ENCODE measurements at regions not wholly inside any gene's neighbourhood (a gene's known extent, or its start where the extent isn't known, plus 50 kb on each side); places are given as distances from the start of the nearest gene placed in this dataset.

DNA sequence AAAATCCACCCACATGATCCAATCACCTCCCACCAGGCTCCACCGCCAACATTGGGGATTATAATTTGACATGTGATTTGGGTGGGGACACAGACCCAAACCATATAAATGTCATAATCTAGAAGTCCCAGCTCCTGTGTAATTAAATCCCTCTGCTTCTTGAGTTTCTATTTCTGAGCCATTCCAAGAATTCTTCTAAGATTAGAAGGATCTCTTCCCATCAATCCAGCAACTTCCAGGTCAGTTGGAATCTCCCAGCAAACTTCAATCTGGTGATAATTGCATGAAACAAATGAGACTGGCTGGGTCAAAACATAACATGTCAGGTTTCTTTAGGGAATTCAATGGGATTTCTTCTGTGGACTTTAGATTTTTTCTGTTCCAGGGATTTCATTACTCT lies 127.8 kb upstream of the CDH5 start:
- ATAC-seq (replicated peaks) (no peak), DNase-seq (no peak)
- H3K27ac Mint-ChIP-seq = no peak overlapping the region
- H3K9me3 Mint-ChIP-seq = peaks cover 0 to 3% of the 10 kb centered on the region in 2 donors
- H3K4me3 Mint-ChIP-seq = no peak overlapping the region
- peaks cover 36 to 61% of the 10 kb centered on the region in 2 donors for H3K27me3 Mint-ChIP-seq
- peaks cover 3% of the 10 kb centered on the region for H3K36me3 Mint-ChIP-seq (ENCODE audit: insufficient read depth)
- H3K4me1 Mint-ChIP-seq (ENCODE audit: low read depth in 2 of 2) = no peaks in the 10 kb centered on the region

DNA sequence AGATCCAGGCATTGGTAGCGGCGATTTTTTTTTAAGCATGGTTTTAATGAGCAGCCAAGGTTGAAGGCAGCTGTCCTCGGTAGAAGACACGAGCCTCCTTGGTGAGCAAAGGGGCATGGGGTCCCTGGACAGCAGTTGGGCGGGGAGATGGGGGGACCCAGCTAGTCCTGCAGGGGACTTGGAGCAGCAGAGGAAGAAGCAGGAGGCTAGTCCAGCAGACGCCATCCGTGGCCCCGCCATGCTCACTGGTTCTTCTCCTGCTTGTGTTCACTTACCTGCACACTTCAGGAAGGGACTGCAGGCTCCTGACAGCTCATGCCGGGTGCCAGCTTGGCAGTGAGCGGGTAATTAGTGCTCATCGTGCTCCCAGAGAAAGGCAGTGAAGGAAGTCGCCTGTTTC lies 130.2 kb upstream of the CDH5 start:
- peaks cover 3% of the 10 kb centered on the region for H3K36me3 Mint-ChIP-seq (ENCODE audit: insufficient read depth)
- no peak overlapping the region for H3K27ac Mint-ChIP-seq
- DNase-seq = no peak
- H3K4me1 Mint-ChIP-seq (ENCODE audit: low read depth in 2 of 2) = no peaks in the 10 kb centered on the region
- H3K9me3 Mint-ChIP-seq = peaks cover 0 to 3% of the 10 kb centered on the region in 2 donors
- ATAC-seq (replicated peaks) = no peak
- no peak overlapping the region for H3K4me3 Mint-ChIP-seq
- peaks cover 32 to 63% of the 10 kb centered on the region in 2 donors for H3K27me3 Mint-ChIP-seq

DNA sequence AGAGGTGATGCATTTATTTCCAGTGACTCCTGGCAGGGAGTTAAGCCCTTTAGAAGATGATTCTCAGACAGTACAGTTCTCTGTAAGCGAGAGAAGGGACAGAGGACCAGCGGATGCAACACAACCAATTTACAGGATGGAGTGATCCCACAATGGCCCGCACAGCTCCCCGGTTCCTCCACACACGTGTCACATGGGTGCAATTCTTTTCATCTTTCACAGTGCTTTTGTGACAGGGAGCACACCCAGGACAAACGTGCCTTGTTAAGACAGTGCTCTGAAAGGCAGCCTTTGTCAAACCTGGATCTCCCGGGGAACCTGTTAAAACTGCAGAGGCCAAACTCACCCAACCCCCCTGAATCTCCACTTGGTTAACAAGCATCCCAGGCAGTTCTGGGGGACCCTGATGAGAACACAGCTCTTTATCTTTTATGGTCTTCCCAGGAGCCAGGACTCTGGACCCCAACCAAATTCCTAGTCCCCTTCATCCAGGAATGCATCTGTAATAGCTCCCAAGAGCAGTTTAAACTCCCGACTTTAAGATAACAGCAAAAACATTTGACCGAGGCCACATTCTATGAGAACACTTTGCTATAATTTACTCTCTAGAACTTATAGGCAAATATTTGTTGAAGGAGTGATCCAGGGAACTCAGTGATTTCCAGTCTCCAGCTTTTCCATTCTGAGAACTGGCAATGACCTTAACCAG lies 134.9 kb upstream of the CDH5 start:
- no peaks in the 10 kb centered on the region for H3K9me3 Mint-ChIP-seq
- no peak overlapping the region for H3K27ac Mint-ChIP-seq
- peaks cover 9 to 67% of the 10 kb centered on the region in 2 donors for H3K27me3 Mint-ChIP-seq
- DNase-seq (no peak), ATAC-seq (replicated peaks) (no peak)
- H3K36me3 Mint-ChIP-seq (ENCODE audit: insufficient read depth) = no peaks in the 10 kb centered on the region
- no peak overlapping the region for H3K4me3 Mint-ChIP-seq
- peaks cover 0 to 1% of the 10 kb centered on the region in 2 donors for H3K4me1 Mint-ChIP-seq (ENCODE audit: low read depth in 2 of 2)

DNA sequence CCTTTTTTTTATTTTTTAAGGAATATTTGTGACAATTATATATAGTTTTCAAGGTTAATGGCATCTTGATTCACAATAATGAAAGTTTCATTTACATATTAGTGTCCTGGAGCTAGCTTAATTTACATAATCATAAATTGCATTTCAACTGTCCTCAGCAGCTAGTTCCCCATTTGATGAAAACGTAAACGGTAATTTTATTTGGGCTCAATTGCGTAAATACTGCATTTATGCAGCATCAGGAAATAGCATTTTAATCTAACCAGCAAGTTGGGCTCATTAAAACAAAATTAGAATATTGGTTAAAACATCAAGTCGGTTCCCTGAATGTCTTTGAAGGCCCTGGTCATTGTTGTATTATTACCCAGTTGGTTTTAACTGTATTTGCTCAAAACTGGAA lies 136.8 kb upstream of the CDH5 start:
- peaks cover 22 to 76% of the 10 kb centered on the region in 2 donors for H3K27me3 Mint-ChIP-seq
- H3K9me3 Mint-ChIP-seq = no peaks in the 10 kb centered on the region

DNA sequence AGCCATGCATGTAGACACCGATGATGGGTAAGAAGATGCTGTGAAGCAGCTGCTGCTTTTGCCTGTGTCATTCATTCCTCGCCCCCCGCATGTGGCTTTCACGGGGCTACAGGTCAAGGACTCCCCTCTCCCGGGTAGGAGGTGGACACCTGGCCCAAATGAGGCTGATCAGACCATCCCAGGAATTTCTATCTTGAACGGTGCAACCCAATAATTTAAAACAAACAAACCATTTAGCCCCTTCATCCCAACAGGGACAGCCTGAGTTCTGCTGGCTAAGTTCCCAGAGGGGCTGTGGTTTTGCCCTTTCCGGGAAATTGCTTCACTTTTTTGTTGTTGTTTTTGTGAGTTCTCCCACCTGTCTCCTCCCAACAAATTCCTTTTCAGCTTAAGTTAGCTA lies 137.7 kb upstream of the CDH5 start:
- ATAC-seq (replicated peaks) (no peak), DNase-seq (no peak)
- no peaks in the 10 kb centered on the region for H3K36me3 Mint-ChIP-seq (ENCODE audit: insufficient read depth)
- peaks cover 22 to 84% of the 10 kb centered on the region in 2 donors for H3K27me3 Mint-ChIP-seq
- H3K4me1 Mint-ChIP-seq (ENCODE audit: low read depth in 2 of 2) = peaks cover 0 to 1% of the 10 kb centered on the region in 2 donors
- no peak overlapping the region for H3K4me3 Mint-ChIP-seq
- H3K27ac Mint-ChIP-seq = no peak overlapping the region
- no peaks in the 10 kb centered on the region for H3K9me3 Mint-ChIP-seq

More for the DNA sequence above, 136.8 kb upstream of the CDH5 start:
- Mint-ChIP-seq H3K27ac (no peak overlapping the region), H3K36me3 (ENCODE audit: insufficient read depth) (no peaks in the 10 kb centered on the region), H3K4me3 (no peak overlapping the region), H3K4me1 (ENCODE audit: low read depth in 2 of 2) (peaks cover 0 to 1% of the 10 kb centered on the region in 2 donors)
- DNase-seq = no peak
- no peak for ATAC-seq (replicated peaks)

DNA sequence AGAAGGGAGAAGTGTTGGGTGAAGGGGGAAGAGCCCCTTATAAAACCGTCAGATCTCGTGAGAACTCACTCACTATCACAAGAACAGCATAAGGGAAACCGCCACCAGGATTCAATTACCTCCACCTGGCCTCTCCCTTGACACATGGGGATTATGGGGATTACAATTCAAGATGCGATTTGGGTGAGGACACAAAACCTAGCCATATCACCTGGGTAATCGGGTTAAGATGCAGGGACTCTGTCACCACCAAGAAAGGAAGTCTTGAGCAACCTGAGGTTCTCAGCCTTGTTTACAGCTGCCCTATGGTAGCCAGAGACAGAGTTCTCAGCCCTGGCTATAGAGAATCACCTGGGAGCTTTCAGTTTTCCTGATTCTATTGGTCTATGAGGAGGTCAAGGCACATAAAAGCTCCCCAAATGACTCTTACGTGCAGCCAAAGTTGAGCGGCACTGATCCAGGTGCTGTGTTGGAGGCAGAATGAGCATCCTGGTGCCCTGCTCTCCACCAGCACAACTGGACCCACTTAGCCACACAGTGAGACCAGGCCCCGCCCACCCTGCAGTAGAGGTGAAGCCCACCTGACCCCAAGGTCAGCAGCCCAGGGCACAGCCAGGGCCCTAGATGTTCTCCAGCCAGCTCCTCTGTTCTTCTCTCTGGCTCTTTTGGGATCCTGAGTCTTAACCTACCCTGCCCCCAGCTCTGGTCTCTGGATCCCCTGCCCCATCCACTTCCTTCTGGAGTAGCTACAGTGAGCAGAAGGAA lies 138.5 kb upstream of the CDH5 start:
- Mint-ChIP-seq H3K9me3 (no peaks in the 10 kb centered on the region), H3K27ac (no peak overlapping the region), H3K4me1 (ENCODE audit: low read depth in 2 of 2) (peaks cover 0 to 1% of the 10 kb centered on the region in 2 donors), H3K27me3 (peaks cover 19 to 91% of the 10 kb centered on the region in 2 donors), H3K36me3 (ENCODE audit: insufficient read depth) (no peaks in the 10 kb centered on the region), H3K4me3 (no peak overlapping the region)
- ATAC-seq (replicated peaks) (no peak), DNase-seq (no peak)

DNA sequence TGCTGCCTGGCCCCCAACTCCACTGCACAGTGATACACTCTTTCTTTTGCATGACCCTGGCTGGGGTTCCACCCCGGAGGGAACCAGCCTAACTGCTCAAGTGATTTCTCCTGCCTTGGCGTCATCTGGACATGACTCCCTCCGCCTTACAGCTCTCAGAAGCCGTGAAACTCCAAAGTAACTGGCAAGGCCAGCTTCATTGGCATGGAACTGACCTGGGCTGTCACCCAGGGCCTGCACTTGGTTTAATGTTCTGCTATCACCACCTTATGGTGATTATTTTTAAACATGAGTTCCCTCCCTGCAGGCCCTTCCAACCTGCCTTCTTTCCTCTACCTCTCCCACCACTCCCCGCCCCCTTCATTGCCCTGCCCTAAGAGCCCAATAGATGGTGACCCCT lies 139.7 kb upstream of the CDH5 start:
- no peak for DNase-seq
- Mint-ChIP-seq H3K4me3 (no peak overlapping the region), H3K9me3 (no peaks in the 10 kb centered on the region), H3K27me3 (peaks cover 16 to 84% of the 10 kb centered on the region in 2 donors), H3K4me1 (ENCODE audit: low read depth in 2 of 2) (peaks cover 0 to 1% of the 10 kb centered on the region in 2 donors), H3K36me3 (ENCODE audit: insufficient read depth) (no peaks in the 10 kb centered on the region), H3K27ac (no peak overlapping the region)
- no peak for ATAC-seq (replicated peaks)

DNA sequence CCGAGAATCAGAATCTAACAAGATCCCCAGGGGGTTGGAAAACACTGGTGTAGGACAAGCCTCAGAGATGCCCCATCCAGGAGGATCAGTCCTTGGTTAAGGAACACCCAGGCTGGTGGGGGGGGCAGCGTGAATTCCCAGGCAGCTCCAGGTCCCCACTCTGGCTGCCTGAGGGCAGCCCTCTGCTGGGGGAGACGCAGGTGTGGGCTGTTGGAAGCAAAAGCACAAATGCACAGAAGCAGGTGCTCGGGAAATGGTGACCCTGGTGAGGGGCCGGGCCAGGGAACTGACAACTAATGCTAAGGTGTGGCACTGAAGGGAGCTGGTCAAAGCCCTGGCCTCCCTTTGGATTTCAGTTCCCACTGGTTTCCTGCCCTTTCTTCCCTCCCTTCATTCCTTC lies 140.8 kb upstream of the CDH5 start:
- Mint-ChIP-seq H3K27me3 (peaks cover 16 to 78% of the 10 kb centered on the region in 2 donors), H3K36me3 (ENCODE audit: insufficient read depth) (no peaks in the 10 kb centered on the region), H3K4me1 (ENCODE audit: low read depth in 2 of 2) (peaks cover 0 to 1% of the 10 kb centered on the region in 2 donors), H3K4me3 (no peak overlapping the region), H3K27ac (no peak overlapping the region), H3K9me3 (no peaks in the 10 kb centered on the region)
- ATAC-seq (replicated peaks) (no peak), DNase-seq (no peak)

DNA sequence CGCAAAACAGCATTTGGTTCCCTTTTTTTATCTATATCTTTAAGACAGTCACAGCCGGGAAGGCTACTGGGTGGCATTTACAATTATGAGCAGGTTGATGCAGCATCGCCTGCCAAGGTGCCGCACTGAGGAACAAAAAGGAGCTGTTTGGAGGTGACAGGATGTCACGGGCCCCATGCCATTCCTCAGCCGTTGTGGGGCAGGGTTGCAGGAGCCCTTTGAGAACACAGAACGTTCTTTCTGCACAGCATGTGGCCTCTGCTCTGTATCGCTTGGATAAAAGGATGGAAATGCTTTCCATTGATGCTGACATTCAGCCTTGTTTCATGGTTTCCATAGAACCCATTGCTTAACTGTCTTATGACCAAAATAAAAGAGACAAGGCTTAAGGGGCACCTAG lies 141.9 kb upstream of the CDH5 start:
- Mint-ChIP-seq H3K4me3 (no peak overlapping the region), H3K4me1 (ENCODE audit: low read depth in 2 of 2) (peaks cover 0 to 1% of the 10 kb centered on the region in 2 donors), H3K27me3 (peaks cover 18 to 78% of the 10 kb centered on the region in 2 donors), H3K36me3 (ENCODE audit: insufficient read depth) (no peaks in the 10 kb centered on the region), H3K9me3 (no peaks in the 10 kb centered on the region), H3K27ac (no peak overlapping the region)
- DNase-seq (no peak), ATAC-seq (replicated peaks) (no peak)

DNA sequence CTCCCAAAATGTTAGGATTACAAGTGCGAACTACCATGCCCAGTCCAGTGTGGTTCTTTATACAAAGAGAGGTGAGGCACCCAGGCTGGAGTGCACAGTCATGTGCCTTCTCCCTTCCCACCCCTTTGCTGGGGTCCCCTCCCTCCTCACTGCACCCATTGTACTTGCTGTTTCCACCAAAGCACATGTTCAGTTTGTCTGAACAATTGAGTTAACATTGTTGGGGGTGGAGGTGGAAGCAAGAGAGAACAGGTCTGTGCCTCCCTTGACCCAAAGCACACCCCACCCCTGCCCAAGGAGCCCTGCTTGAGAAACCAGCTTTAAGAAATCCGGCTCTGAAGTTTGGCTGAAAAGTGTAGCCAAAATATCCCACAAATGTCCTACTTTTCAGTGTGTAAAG lies 142.3 kb upstream of the CDH5 start:
- Mint-ChIP-seq H3K27ac (no peak overlapping the region), H3K4me3 (no peak overlapping the region)

DNA sequence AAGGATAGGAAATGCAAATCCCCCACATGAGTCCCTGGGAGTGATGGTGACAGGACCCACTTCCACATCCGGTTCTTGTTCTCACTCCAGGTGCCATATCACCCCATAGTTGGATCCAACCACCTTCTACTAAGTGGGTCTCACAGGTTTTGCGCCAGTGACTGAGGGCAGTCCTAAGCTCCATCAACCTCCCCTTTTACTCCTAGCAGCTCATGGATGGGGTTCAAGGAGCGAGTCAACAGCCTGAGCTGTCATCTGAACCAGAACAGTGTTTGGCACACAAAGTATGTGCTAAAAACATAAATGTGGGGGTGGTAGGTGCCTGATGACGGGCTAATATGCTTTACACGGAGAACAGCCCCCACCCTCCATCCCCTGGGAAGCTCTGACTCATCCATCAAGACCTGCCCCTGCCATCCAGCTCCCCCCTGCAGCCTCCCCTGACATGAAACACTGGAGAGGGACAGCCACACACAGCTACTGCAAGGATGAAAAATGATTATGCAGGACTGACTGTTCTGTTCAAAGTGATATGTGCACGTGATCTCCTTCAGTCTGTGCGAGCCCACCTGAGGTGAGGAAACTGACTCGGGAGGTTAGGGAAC lies 143.2 kb upstream of the CDH5 start:
- H3K36me3 Mint-ChIP-seq (ENCODE audit: insufficient read depth) = no peaks in the 10 kb centered on the region
- DNase-seq (no peak), ATAC-seq (replicated peaks) (no peak)
- no peaks in the 10 kb centered on the region for H3K9me3 Mint-ChIP-seq
- peaks cover 29 to 81% of the 10 kb centered on the region in 2 donors for H3K27me3 Mint-ChIP-seq
- H3K27ac Mint-ChIP-seq = no peak overlapping the region
- H3K4me3 Mint-ChIP-seq = no peak overlapping the region
- H3K4me1 Mint-ChIP-seq (ENCODE audit: low read depth in 2 of 2) = peaks cover 0 to 4% of the 10 kb centered on the region in 2 donors

More for the DNA sequence above, 142.3 kb upstream of the CDH5 start:
- Mint-ChIP-seq H3K27me3 (peaks cover 22 to 81% of the 10 kb centered on the region in 2 donors), H3K36me3 (ENCODE audit: insufficient read depth) (no peaks in the 10 kb centered on the region), H3K4me1 (ENCODE audit: low read depth in 2 of 2) (peaks cover 0 to 1% of the 10 kb centered on the region in 2 donors), H3K9me3 (no peaks in the 10 kb centered on the region)
- DNase-seq (no peak), ATAC-seq (replicated peaks) (no peak)

DNA sequence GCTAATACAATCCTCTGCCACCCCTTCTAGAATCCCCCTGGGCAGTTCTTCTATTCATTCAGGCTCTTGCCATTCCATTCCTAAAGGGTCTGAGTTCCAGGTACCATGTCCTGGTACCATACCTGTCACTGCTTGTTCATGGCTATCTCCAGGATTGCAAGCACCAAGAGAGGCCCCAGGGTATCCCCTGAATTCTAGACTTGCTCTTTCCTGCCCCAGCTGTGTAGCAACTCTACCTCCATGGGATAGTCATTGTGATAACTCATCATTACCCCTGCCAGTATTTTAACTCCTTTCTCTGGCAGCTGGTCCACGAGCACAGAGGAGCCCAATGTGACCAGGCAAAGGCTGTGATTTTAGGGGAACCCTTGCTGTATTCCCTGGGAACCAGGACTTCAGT lies 143.7 kb upstream of the CDH5 start:
- no peak for ATAC-seq (replicated peaks)
- peaks cover 0 to 3% of the 10 kb centered on the region in 2 donors for H3K4me1 Mint-ChIP-seq (ENCODE audit: low read depth in 2 of 2)
- H3K36me3 Mint-ChIP-seq (ENCODE audit: insufficient read depth) = no peaks in the 10 kb centered on the region
- H3K4me3 Mint-ChIP-seq = no peak overlapping the region
- H3K27me3 Mint-ChIP-seq = peaks cover 33 to 79% of the 10 kb centered on the region in 2 donors
- H3K9me3 Mint-ChIP-seq = no peaks in the 10 kb centered on the region
- H3K27ac Mint-ChIP-seq = no peak overlapping the region
- DNase-seq = no peak

DNA sequence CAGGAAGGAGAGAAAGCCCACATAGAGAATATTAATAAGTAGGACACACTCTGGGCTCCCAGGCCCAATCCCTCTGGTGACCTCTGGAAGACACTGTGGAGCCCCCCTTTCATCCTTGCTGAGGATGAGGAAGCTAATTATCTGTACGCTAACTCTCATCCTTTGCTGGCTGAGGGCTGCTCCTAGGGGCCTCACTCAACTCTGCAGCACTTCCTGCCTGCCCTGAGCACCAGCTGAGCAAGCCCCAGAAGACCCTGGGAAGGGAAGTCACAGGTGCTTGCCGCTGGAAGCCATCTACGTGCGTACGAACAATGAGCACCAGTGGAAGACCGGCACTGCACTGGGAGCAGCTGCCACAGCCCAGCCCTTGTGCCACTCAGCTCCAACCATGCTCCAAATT lies 145.8 kb upstream of the CDH5 start:
- DNase-seq (no peak), ATAC-seq (replicated peaks) (no peak)
- no peaks in the 10 kb centered on the region for H3K9me3 Mint-ChIP-seq
- peaks cover 32 to 76% of the 10 kb centered on the region in 2 donors for H3K27me3 Mint-ChIP-seq
- H3K4me3 Mint-ChIP-seq = no peak overlapping the region
- no peaks in the 10 kb centered on the region for H3K36me3 Mint-ChIP-seq (ENCODE audit: insufficient read depth)
- H3K27ac Mint-ChIP-seq = no peak overlapping the region
- H3K4me1 Mint-ChIP-seq (ENCODE audit: low read depth in 2 of 2) = peaks cover 0 to 3% of the 10 kb centered on the region in 2 donors
